HG03060 (cell line): ENCODE measurements at regions not wholly inside any gene's neighbourhood (a gene's known extent, or its start where the extent isn't known, plus 50 kb on each side); places are given as distances from the start of the nearest gene placed in this dataset.
"Not testable (repeated sequence)": the region's sequence is repeated elsewhere in the genome, so short reads cannot be mapped to it uniquely, and the experiment has no call there.

Source experiments
- ATAC-seq: cut with Tn5 transposase; IDR thresholded peaks from one replicate; pipeline ENCODE4 v1.9.1; 2021; ENCODE audit warnings: low read depth, moderate number of reproducible peaks; ENCODE audit not compliant: unreplicated experiment

GRCh38 chr20:53873230-53873604 is 197.2 kb downstream of the BCAS1 start:
- no peak for ATAC-seq

GRCh38 chr20:53872561-53873229 is 197.7 kb downstream of the BCAS1 start:
- peak; percentile 52 for ATAC-seq

GRCh38 chr20:53872081-53872541 is 198.3 kb downstream of the BCAS1 start:
- no peak for ATAC-seq

GRCh38 chr20:53871541-53871940 is 198.9 kb downstream of the BCAS1 start:
- no peak for ATAC-seq

- no peak for ATAC-seq
These were observed 199.7 kb downstream of the BCAS1 start for GRCh38 chr20:53870426-53871315.

GRCh38 chr20:53869466-53870258 is 200.7 kb downstream of the BCAS1 start:
- peak; percentile 42 for ATAC-seq

- no peak for ATAC-seq
These were observed 202.5 kb downstream of the BCAS1 start for GRCh38 chr20:53867741-53868351.

GRCh38 chr20:53866794-53867740 is 203.3 kb downstream of the BCAS1 start:
- ATAC-seq = no peak

- no peak for ATAC-seq
These were observed 204.2 kb downstream of the BCAS1 start for GRCh38 chr20:53865901-53866793.

GRCh38 chr20:53864765-53865683 is 205.4 kb downstream of the BCAS1 start:
- ATAC-seq = not testable (repeated sequence)

- not testable (repeated sequence) for ATAC-seq
These were observed 206.3 kb downstream of the BCAS1 start for GRCh38 chr20:53863923-53864641.

GRCh38 chr20:53863535-53863922 is 206.9 kb downstream of the BCAS1 start:
- ATAC-seq = not testable (repeated sequence)

GRCh38 chr20:53863039-53863438 is 207.4 kb downstream of the BCAS1 start:
- ATAC-seq = not testable (repeated sequence)

- ATAC-seq = not testable (repeated sequence)
These were observed 207.9 kb downstream of the BCAS1 start for GRCh38 chr20:53862490-53862889.

GRCh38 chr20:53862136-53862397 is 208.3 kb downstream of the BCAS1 start:
- not testable (repeated sequence) for ATAC-seq

- no peak for ATAC-seq
These were observed 210.7 kb downstream of the BCAS1 start for GRCh38 chr20:53859684-53860083.

GRCh38 chr20:53859009-53859408 is 211.4 kb downstream of the BCAS1 start:
- not testable (repeated sequence) for ATAC-seq
